ENCODE measurements at regions not wholly inside any gene's neighbourhood (a gene's known extent, or its start where the extent isn't known, plus 50 kb on each side); places are given as distances from the start of the nearest gene placed in this dataset.
"Not testable (repeated sequence)": the region's sequence is repeated elsewhere in the genome, so short reads cannot be mapped to it uniquely, and the experiment has no call there.

DNA sequence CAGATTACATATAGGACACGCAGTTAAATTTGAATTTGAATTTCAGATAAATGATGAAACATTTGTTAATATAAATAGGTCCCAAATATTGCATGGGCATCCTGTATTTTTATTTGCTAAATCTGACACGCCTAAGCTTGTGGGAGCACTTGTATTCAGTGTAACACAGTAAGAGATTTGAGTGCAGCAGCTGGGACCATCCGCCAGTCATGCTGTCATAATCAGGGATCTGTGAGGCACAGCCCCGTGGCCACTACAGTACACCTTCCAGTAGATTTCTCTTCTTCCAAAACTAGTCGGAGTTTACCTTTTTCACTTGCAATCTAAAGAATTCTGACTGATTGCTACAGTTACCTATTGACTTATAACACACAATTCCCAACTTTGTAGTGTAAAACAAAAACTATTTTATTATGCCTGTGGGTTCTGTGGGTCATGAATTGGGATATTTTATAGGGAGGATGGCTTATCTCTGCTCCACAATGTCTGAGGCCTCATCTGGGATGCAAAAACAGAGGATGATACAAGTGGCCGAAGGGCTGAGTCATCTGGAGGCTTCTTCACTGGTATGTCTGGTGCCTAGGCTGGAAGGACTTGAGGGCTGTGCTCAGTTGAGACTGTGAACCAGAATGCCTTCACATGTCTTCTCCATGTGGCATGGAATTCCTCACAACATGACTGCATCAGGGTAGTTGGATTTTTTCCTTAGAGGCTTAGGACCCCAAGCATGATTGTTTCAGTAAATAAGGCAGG, 74.1 kb downstream of the PRSS23 start:
- intact Hi-C loops (cut with micrococcal nuclease) = loop anchor here in 1 of 2 donors (5.0 to 10.0 kb wide), 2 partner anchors 418 to 550 kb away; no protein-coding TSS in a partner anchor
- H3K4me3 ChIP-seq (ENCODE audit: low read length) = no peak overlapping the region
- no peak overlapping the region for H3K27ac Mint-ChIP-seq
- DNase-seq = no peak
- CTCF ChIA-PET = no interaction called here
- POLR2A ChIA-PET = no interaction called here
- no peaks in the 10 kb centered on the region for H3K27me3 ChIP-seq (ENCODE audit: control insufficient read depth in 2 of 2, insufficient read depth in 2 of 2, low read length in 2 of 2)
- H3K9me3 Mint-ChIP-seq = peaks cover 0 to 2% (median 0%) of the 10 kb centered on the region in 11 donors
- ATAC-seq = no peak
- H3K4me3 Mint-ChIP-seq = no peak overlapping the region
- no peaks in the 10 kb centered on the region for H3K36me3 ChIP-seq (ENCODE audit: control insufficient read depth in 2 of 3, insufficient read depth in 3 of 3, low read length in 3 of 3)
- no peaks in the 10 kb centered on the region for H3K4me1 ChIP-seq (ENCODE audit: control insufficient read depth in 2 of 2, insufficient read depth in 2 of 2, low read length in 2 of 2)
- no peak overlapping the region for H3K27ac ChIP-seq (ENCODE audit: low read depth, low read length)
- H3K27me3 Mint-ChIP-seq = peaks cover 0 to 9% (median 0%) of the 10 kb centered on the region in 5 donors
- peaks cover 0 to 2% (median 0%) of the 10 kb centered on the region in 7 donors for H3K4me1 Mint-ChIP-seq
- no peaks in the 10 kb centered on the region for H3K9me3 ChIP-seq (ENCODE audit: control insufficient read depth in 2 of 3, low read length in 3 of 3)
- H3K36me3 Mint-ChIP-seq = no peaks in the 10 kb centered on the region

DNA sequence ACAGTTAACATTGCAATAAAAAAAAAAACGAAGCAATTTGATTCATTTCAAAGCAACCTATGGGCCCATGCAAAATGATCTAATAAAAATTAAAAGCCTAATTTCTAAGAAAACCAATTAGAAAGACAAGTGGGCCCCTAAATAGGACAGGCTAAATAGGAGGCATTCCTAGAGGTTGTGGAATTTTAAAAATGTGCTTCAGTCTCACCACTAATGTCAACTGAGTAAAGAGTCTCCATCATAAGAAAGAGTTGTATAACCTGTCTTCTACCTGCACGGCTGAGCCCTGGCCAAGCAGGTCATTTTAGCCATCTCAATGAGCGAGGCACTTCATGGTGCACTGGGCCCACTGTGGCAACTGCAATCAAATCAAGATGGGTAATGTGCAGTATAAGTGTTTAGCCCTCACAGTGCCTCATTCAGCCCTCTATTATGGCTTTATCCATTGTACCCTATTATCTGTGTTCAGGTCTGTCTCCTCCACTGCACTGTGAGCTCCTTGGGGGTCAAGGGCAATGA, 76.4 kb downstream of the PRSS23 start:
- Histone ChIP-seq H3K4me1 (ENCODE audit: control insufficient read depth in 2 of 2, insufficient read depth in 2 of 2, low read length in 2 of 2) (no peaks in the 10 kb centered on the region), H3K27ac (ENCODE audit: low read depth, low read length) (no peak overlapping the region), H3K36me3 (ENCODE audit: control insufficient read depth in 2 of 3, insufficient read depth in 3 of 3, low read length in 3 of 3) (no peaks in the 10 kb centered on the region), H3K4me3 (ENCODE audit: low read length) (no peak overlapping the region), H3K27me3 (ENCODE audit: control insufficient read depth in 2 of 2, insufficient read depth in 2 of 2, low read length in 2 of 2) (no peaks in the 10 kb centered on the region), H3K9me3 (ENCODE audit: control insufficient read depth in 2 of 3, low read length in 3 of 3) (no peaks in the 10 kb centered on the region)
- Mint-ChIP-seq H3K4me1 (no peaks in the 10 kb centered on the region), H3K36me3 (no peaks in the 10 kb centered on the region), H3K9me3 (peaks cover 0 to 3% (median 0%) of the 10 kb centered on the region in 11 donors), H3K27me3 (peaks cover 0 to 8% (median 0%) of the 10 kb centered on the region in 5 donors), H3K4me3 (no peak overlapping the region), H3K27ac (no peak overlapping the region)
- no peak for DNase-seq
- intact Hi-C loops (cut with micrococcal nuclease) = loop anchor here in 1 of 2 donors (10.0 kb wide), 1 partner anchor 548 kb away; no protein-coding TSS in a partner anchor
- no peak for ATAC-seq
- ChIA-PET CTCF (no interaction called here), POLR2A (no interaction called here)

DNA sequence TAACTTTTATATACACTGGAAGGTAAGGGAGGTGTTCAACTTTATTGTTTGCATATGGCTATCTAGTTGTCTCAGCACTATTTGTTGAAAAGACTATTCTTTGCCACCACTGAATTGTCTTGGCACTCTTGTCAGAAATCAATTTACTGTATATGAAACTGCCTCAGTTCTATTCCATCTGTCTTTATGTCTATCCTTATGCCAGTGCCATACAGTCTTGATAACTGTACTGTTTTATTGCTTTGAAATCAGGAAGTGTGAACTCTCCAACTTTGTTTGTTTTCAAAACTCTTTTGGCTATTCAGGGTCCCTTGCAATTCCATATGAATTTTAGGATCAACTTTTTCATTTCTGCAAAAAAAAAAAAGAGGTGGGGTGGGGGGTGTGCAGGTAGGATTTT, 77.2 kb downstream of the PRSS23 start:
- no peak for DNase-seq
- ATAC-seq = no peak
- CTCF ChIA-PET = no interaction called here
- Mint-ChIP-seq H3K9me3 (peaks cover 0 to 3% (median 0%) of the 10 kb centered on the region in 11 donors), H3K36me3 (no peaks in the 10 kb centered on the region), H3K4me3 (no peak overlapping the region), H3K27ac (no peak overlapping the region), H3K4me1 (no peaks in the 10 kb centered on the region), H3K27me3 (peaks cover 0 to 15% (median 0%) of the 10 kb centered on the region in 5 donors)
- no peaks in the 10 kb centered on the region for H3K9me3 ChIP-seq (ENCODE audit: control insufficient read depth in 2 of 3, low read length in 3 of 3)
- no peaks in the 10 kb centered on the region for H3K27me3 ChIP-seq (ENCODE audit: control insufficient read depth in 2 of 2, insufficient read depth in 2 of 2, low read length in 2 of 2)
- no peak overlapping the region for H3K27ac ChIP-seq (ENCODE audit: low read depth, low read length)
- H3K4me1 ChIP-seq (ENCODE audit: control insufficient read depth in 2 of 2, insufficient read depth in 2 of 2, low read length in 2 of 2) = no peaks in the 10 kb centered on the region
- H3K4me3 ChIP-seq (ENCODE audit: low read length) = no peak overlapping the region
- intact Hi-C loops (cut with micrococcal nuclease) = loop anchor here in 1 of 2 donors (10.0 kb wide), 1 partner anchor 547 kb away; no protein-coding TSS in a partner anchor
- H3K36me3 ChIP-seq (ENCODE audit: control insufficient read depth in 2 of 3, insufficient read depth in 3 of 3, low read length in 3 of 3) = no peaks in the 10 kb centered on the region
- POLR2A ChIA-PET = no interaction called here

DNA sequence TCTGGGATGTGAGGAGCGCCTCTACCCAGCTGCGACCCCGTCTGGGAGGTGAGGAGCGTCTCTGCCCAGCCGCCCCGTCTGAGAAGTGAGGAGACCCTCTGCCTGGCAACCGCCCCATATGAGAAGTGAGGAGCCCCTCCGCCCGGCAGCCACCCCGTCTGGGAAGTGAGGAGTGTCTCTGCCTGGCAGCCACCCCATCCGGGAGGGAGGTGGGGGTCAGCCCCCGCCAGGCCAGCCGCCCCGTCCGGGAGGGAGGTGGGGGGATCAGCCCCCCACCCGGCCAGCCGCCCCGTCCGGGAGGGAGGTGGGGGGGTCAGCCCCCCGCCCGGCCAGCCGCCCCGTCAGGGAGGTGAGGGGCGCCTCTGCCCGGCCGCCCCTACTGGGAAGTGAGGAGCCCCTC, 76.0 kb downstream of the FZD4 start:
- H3K4me3 Mint-ChIP-seq; ATAC-seq; H3K36me3 Mint-ChIP-seq; H3K9me3 ChIP-seq (ENCODE audit: control insufficient read depth in 2 of 3, low read length in 3 of 3); H3K9me3 Mint-ChIP-seq; H3K36me3 ChIP-seq (ENCODE audit: control insufficient read depth in 2 of 3, insufficient read depth in 3 of 3, low read length in 3 of 3); CTCF ChIA-PET; H3K4me3 ChIP-seq (ENCODE audit: low read length); H3K4me1 ChIP-seq (ENCODE audit: control insufficient read depth in 2 of 2, insufficient read depth in 2 of 2, low read length in 2 of 2); POLR2A ChIA-PET; H3K27ac Mint-ChIP-seq; DNase-seq; H3K27ac ChIP-seq (ENCODE audit: low read depth, low read length); H3K4me1 Mint-ChIP-seq; H3K27me3 ChIP-seq (ENCODE audit: control insufficient read depth in 2 of 2, insufficient read depth in 2 of 2, low read length in 2 of 2): not testable (repeated sequence)
- intact Hi-C loops (cut with micrococcal nuclease) = loop anchor here in 1 of 2 donors (10.0 kb wide), 1 partner anchor 546 kb away; no protein-coding TSS in a partner anchor
- H3K27me3 Mint-ChIP-seq = peaks cover 3 to 18% (median 7%) of the 10 kb centered on the region in 5 donors

DNA sequence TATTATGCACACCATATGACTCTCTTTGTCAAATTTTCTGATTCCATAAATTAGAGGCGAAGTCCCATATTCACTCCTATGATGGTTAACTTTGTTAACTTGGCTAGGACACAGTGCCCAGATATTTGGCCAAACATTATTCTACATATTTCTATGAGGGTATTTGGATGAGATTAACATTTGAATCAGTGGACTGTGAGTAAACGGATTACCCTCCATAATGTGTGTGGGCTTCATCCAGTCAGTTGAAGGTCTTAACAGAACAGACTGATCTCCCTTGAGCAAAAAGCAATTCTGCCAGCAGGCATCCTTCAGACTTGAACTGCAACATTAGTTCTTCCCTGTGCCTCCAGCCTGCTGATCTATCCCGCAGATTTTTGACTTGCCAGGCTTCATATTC, 69.9 kb downstream of the FZD4 start:
- no peaks in the 10 kb centered on the region for H3K4me1 Mint-ChIP-seq
- Histone ChIP-seq H3K4me1 (ENCODE audit: control insufficient read depth in 2 of 2, insufficient read depth in 2 of 2, low read length in 2 of 2) (no peaks in the 10 kb centered on the region), H3K36me3 (ENCODE audit: control insufficient read depth in 2 of 3, insufficient read depth in 3 of 3, low read length in 3 of 3) (no peaks in the 10 kb centered on the region), H3K27me3 (ENCODE audit: control insufficient read depth in 2 of 2, insufficient read depth in 2 of 2, low read length in 2 of 2) (no peaks in the 10 kb centered on the region), H3K4me3 (ENCODE audit: low read length) (no peak overlapping the region), H3K27ac (ENCODE audit: low read depth, low read length) (no peak overlapping the region), H3K9me3 (ENCODE audit: control insufficient read depth in 2 of 3, low read length in 3 of 3) (no peaks in the 10 kb centered on the region)
- ChIA-PET CTCF (no interaction called here), POLR2A (no interaction called here)
- peaks cover 0 to 3% (median 0%) of the 10 kb centered on the region in 11 donors for H3K9me3 Mint-ChIP-seq
- ATAC-seq = no peak
- H3K27ac Mint-ChIP-seq = no peak overlapping the region
- no peaks in the 10 kb centered on the region for H3K36me3 Mint-ChIP-seq
- no peak overlapping the region for H3K4me3 Mint-ChIP-seq
- intact Hi-C loops (cut with micrococcal nuclease) = no loop called here
- no peak for DNase-seq
- peaks cover 11 to 31% (median 18%) of the 10 kb centered on the region in 5 donors for H3K27me3 Mint-ChIP-seq

DNA sequence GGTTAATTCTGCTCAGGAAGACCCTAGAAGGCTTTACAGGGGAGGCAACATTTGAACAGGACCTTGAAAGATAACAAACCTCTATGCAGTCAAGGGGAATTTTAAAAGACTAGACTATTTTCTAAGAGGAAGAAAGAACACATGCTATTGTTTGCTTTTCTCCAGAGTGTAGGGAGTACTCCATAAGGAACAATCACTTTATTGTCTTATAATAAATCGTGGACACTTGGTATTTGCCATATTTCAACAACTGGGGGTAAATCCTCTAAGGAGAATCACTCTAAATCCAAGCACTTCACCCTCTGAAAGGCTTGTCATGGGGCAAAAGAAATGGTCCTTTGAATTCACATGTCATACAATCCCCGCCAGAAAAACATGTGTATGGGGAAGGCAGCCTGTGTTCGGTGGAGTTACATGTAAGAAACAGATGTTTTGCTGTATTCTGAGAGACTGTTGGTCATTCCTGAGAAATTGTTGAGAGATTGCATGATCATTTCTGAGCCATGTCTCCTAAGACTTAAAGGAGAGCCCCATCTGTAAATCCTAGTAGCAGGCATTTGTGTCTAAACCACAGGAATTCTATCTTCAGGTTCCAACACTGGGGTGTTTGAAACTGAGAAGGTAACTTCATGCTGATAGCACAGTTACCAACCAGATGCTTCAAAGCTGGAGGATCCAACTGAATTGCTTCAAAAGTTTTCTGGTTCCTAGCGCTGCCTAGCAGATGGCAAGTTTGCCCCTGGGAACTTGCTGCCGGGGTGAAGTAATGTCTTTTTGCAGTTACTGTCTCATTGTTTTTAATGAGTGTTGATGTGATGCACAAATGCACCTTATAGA, 66.8 kb downstream of the FZD4 start:
- H3K4me3 Mint-ChIP-seq = no peak overlapping the region
- no peaks in the 10 kb centered on the region for H3K4me1 Mint-ChIP-seq
- no peaks in the 10 kb centered on the region for H3K4me1 ChIP-seq (ENCODE audit: control insufficient read depth in 2 of 2, insufficient read depth in 2 of 2, low read length in 2 of 2)
- H3K4me3 ChIP-seq (ENCODE audit: low read length) = no peak overlapping the region
- CTCF ChIA-PET = no interaction called here
- no peaks in the 10 kb centered on the region for H3K9me3 Mint-ChIP-seq
- DNase-seq (no peak), ATAC-seq (no peak)
- H3K36me3 Mint-ChIP-seq = no peaks in the 10 kb centered on the region
- H3K27ac ChIP-seq (ENCODE audit: low read depth, low read length) = no peak overlapping the region
- H3K27me3 ChIP-seq (ENCODE audit: control insufficient read depth in 2 of 2, insufficient read depth in 2 of 2, low read length in 2 of 2) = no peaks in the 10 kb centered on the region
- POLR2A ChIA-PET = no interaction called here
- no peak overlapping the region for H3K27ac Mint-ChIP-seq
- H3K27me3 Mint-ChIP-seq = peaks cover 5 to 27% (median 15%) of the 10 kb centered on the region in 5 donors
- no peaks in the 10 kb centered on the region for H3K9me3 ChIP-seq (ENCODE audit: control insufficient read depth in 2 of 3, low read length in 3 of 3)
- H3K36me3 ChIP-seq (ENCODE audit: control insufficient read depth in 2 of 3, insufficient read depth in 3 of 3, low read length in 3 of 3) = no peaks in the 10 kb centered on the region
- intact Hi-C loops (cut with micrococcal nuclease) = no loop called here

Data from naive thymus-derived CD4-positive, alpha-beta T cell (primary cell).